ENCODE measurements at regions not wholly inside any gene's neighbourhood (a gene's known extent, or its start where the extent isn't known, plus 50 kb on each side); places are given as distances from the start of the nearest gene placed in this dataset.

DNA sequence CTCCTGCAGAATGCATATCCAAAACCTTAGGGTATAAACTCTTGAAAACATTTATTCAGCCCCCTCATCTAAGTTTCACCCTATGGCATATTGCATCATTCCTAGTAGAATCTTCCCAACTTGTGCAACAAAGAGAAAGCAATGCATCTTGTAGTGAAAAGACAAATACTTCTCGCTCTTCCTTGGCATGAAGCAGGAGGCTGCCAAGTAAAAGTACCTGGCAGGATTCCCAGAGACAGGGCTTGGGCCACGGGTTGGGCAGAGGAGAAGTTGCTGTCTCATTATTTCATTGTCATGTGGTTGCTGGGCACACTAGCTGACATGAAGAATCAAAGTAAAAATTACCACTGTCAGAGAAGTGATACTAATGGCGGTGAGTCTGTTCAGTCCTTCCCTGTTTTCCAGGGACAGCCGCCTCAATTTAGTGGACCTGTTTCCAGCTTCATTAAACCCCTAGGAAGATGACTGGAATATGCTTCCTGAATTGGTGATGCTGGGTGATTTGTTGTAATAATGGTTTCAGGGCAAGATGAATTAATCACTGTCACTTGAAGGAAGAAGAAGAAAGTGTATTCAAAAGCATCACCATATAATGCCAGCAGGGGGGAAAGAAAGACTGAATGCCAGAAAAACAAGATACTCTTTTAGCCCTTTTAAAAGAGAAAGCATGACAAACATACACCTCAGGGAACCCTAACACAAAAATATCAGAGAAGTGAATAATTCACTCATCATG lies 380.5 kb upstream of the IGFBP7 start:
- no peak for TF ChIP-seq ZNF157 (tag by site-specific recombination; IDR thresholded peaks at IDR 0.05)
- TF ChIP-seq HOXC10 (CRISPR knock-in tag; IDR thresholded peaks at IDR 0.05): no peak
- no peak for TF ChIP-seq ZBTB21 (tag by site-specific recombination; IDR thresholded peaks at IDR 0.05)
